ENCODE measurements at regions not wholly inside any gene's neighbourhood (a gene's known extent, or its start where the extent isn't known, plus 50 kb on each side); places are given as distances from the start of the nearest gene placed in this dataset.

DNA sequence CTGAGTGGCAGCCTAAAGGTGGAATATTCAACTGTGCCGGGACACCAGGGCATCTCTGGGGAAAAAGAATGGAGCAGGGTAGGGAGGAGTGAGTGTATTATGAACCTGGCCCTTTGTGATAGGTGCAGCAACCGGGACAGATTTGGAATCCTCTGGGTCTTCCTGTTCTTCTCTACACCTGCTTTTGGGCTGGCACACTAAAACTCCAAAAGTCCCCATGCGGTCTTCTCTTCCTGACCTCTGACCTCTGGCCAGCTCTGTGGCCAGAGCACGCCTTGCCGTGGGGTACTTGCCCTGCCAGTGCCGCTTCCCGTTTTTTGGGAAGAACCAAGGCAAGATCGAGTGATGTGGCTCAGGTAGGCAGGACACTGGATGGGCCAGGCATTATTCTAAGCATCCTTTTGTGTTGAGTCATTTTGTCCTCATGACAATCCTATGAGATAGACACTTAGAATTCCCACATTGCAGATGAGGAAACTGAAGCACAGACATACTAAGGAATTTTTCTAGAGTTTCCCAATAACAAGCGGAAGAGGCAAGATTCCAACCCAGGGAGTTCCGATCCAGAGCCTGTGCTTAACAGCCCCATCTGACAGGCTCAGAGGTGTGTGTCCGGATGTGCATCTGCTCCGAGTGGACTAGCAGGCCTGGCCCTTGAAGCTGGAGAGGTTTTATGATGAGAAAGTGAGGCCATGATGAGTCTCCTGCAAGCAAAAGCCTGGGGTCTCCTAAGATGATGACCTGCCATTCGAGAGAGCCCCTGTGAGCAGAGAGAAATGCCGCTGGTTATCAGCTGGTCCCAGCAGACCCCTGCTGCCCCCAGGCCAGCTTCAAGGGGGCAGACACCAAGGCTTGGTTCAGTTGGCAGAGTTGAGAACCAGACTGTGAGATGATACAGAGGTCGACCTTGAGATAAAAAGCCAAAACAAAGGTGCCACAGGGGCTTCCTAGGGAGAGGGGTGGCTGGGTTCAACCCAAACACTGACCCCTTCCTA is 67.9 kb upstream of the ESRRB start:
- peaks cover 21% of the 10 kb centered on the region for H3K4me1 Mint-ChIP-seq

DNA sequence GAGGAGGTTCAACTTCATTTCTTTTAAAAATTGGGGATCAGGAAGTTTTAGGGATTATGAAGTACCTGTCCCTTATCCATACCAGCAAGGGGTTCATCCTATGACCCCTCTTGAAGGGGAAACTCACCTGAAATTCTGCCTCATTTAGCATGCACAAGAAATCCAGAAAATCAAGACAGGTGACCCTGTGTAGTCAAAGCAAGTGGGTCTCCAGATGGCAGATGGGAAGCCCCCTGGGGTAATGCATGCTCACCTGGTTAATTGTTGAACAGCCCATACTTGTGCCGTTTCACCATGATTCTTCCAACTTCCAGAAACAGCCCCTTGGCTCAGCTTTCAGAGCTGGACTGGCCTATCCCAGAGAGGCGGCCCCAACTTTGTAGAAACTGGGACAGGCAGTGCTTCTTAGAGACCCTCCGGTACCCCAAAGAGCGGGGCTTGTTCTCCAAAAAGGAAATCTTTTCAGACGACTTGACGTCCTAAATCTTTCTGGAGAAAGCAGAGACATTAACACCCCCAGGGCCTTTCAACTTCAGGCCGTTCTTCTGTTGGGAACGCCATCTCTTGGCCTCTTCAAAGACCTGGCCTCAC is 66.3 kb upstream of the ESRRB start:
- H3K4me1 Mint-ChIP-seq, result peaks cover 37% of the 10 kb centered on the region
- H3K9me3 Mint-ChIP-seq, result no peaks in the 10 kb centered on the region
- TF ChIP-seq CTCF (IDR thresholded peaks at IDR 0.05; ENCODE audit: unreplicated experiment), result no peak
- H3K4me3 Mint-ChIP-seq, result no peak overlapping the region
- no peaks in the 10 kb centered on the region for H3K36me3 Mint-ChIP-seq
- no peak overlapping the region for H3K27ac Mint-ChIP-seq
- peak in 1 of 2 experiments; percentile 34 for DNase-seq (ENCODE audit: low spot score in 2 of 2, unreplicated experiment in 2 of 2)
- peaks cover 60% of the 10 kb centered on the region for H3K27me3 Mint-ChIP-seq (ENCODE audit: low read depth)

More for the DNA sequence above, 67.9 kb upstream of the ESRRB start:
- TF ChIP-seq CTCF (IDR thresholded peaks at IDR 0.05; ENCODE audit: unreplicated experiment), result no peak
- no peak overlapping the region for H3K4me3 Mint-ChIP-seq
- H3K36me3 Mint-ChIP-seq, result no peaks in the 10 kb centered on the region
- peak in 1 of 2 experiments; percentile 16 for DNase-seq (ENCODE audit: low spot score in 2 of 2, unreplicated experiment in 2 of 2)
- peaks cover 64% of the 10 kb centered on the region for H3K27me3 Mint-ChIP-seq (ENCODE audit: low read depth)
- H3K9me3 Mint-ChIP-seq, result no peaks in the 10 kb centered on the region
- no peak overlapping the region for H3K27ac Mint-ChIP-seq

DNA sequence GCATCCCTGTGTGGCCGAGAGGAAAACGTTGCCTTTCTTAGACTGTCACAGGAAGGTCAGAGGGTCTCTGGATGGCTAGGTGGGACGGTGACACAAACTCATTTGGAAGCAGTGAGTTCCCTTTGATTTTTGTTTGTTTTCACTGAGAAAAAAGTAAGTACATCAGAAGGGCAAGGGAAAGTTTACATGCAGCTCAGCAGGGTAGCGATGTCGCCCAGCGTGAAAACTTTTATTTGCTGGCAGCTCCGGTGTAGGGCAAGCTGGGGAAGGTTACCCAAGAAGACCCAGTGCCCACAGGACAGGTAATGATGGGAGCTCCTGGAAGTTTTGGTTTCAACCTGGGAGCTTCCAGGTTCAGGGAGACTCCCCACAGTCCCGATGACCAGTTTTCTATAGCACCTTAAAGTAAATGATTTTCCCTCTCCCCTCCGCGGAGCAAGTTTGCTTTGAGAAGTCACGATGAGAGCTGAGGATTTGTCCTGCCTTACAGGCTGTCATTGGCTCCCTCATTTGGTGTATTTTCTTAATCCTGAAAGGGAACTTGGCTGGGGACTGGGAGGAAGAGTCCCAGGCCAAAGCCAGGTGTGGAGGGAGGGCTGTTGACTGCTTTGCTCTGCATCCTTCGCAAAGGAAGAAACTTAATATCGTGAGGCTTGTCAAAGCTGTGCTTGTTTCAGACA is 64.7 kb upstream of the ESRRB start:
- Mint-ChIP-seq H3K4me3 (no peak overlapping the region), H3K9me3 (no peaks in the 10 kb centered on the region)

GRCh38 chr14:76312821-76313220 is 63.1 kb upstream of the ESRRB start:
- Mint-ChIP-seq H3K9me3 (no peaks in the 10 kb centered on the region), H3K4me3 (no peak overlapping the region), H3K4me1 (peaks cover 43% of the 10 kb centered on the region), H3K36me3 (no peaks in the 10 kb centered on the region), H3K27me3 (ENCODE audit: low read depth) (peaks cover 48% of the 10 kb centered on the region), H3K27ac (no peak overlapping the region)
- no peak for DNase-seq (ENCODE audit: low spot score in 2 of 2, unreplicated experiment in 2 of 2)
- no peak for TF ChIP-seq CTCF (IDR thresholded peaks at IDR 0.05; ENCODE audit: unreplicated experiment)

More for the DNA sequence above, 64.7 kb upstream of the ESRRB start:
- no peak for TF ChIP-seq CTCF (IDR thresholded peaks at IDR 0.05; ENCODE audit: unreplicated experiment)
- H3K27ac Mint-ChIP-seq, result no peak overlapping the region
- peaks cover 40% of the 10 kb centered on the region for H3K4me1 Mint-ChIP-seq
- H3K36me3 Mint-ChIP-seq, result no peaks in the 10 kb centered on the region
- H3K27me3 Mint-ChIP-seq (ENCODE audit: low read depth), result peaks cover 58% of the 10 kb centered on the region
- DNase-seq (ENCODE audit: low spot score in 2 of 2, unreplicated experiment in 2 of 2), result no peak

DNA sequence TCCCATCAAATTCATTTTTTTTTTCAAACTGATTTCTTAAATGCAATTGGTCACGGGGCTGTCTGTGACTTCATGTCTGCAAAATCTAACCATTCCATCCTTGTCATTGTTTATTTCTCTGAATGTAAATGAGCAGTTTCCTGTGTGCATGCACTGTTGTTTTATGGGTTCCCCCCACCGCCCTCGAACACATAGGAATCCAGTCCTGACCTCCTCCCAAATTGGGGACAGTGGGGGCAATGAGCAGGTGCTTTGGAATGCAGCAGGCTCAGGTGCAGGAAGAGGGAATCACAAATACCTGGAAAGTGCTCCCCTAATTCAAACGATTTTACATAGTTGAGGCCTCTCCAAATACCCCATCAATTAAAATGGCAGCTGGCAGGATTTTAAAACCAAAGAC is 62.6 kb upstream of the ESRRB start:
- no peak for TF ChIP-seq CTCF (IDR thresholded peaks at IDR 0.05; ENCODE audit: unreplicated experiment)
- Mint-ChIP-seq H3K9me3 (no peaks in the 10 kb centered on the region), H3K27me3 (ENCODE audit: low read depth) (peaks cover 44% of the 10 kb centered on the region), H3K36me3 (no peaks in the 10 kb centered on the region), H3K27ac (no peak overlapping the region), H3K4me1 (peaks cover 43% of the 10 kb centered on the region), H3K4me3 (no peak overlapping the region)
- DNase-seq (ENCODE audit: low spot score in 2 of 2, unreplicated experiment in 2 of 2), result no peak

All from mesothelial cell of epicardium (in vitro differentiated cells).